Liver (tissue), 3 donors: ENCODE measurements at regions not wholly inside any gene's neighbourhood (a gene's known extent, or its start where the extent isn't known, plus 50 kb on each side); places are given as distances from the start of the nearest gene placed in this dataset.

Experiments
- GABPA ChIP-seq, 2 donors: IDR thresholded peaks in 1 of 2; conservative IDR thresholded peaks in 1 of 2; 2 replicates each; pipeline ENCODE4 v1.6.1; 2016; ENCODE audit warnings: antibody characterized with exemption in 2 of 2, mild to moderate bottlenecking in 1 of 2, moderate library complexity in 1 of 2
- HNF4A ChIP-seq, 2 donors: conservative IDR thresholded peaks; 2 replicates each; pipeline ENCODE4 v1.6.1; 2016; ENCODE audit warnings: antibody characterized with exemption in 2 of 2, mild to moderate bottlenecking in 2 of 2
- HNF4G ChIP-seq: IDR thresholded peaks from 2 replicates; pipeline ENCODE4 v1.6.1; 2016; ENCODE audit warnings: antibody characterized with exemption
- JUND ChIP-seq, 2 donors: IDR thresholded peaks; 2 replicates each; pipeline ENCODE4 v1.6.1; 2016; ENCODE audit warnings: antibody characterized with exemption in 2 of 2
- RAD21 ChIP-seq, 2 donors: IDR thresholded peaks; 2 replicates each; pipeline ENCODE4 v1.6.1; 2016; ENCODE audit warnings: antibody characterized with exemption in 2 of 2, mild to moderate bottlenecking in 2 of 2
- RXRA ChIP-seq, 2 donors: IDR thresholded peaks; 2 replicates each; pipeline ENCODE4 v1.6.1; 2017 to 2018; ENCODE audit warnings: antibody characterized with exemption in 2 of 2, mild to moderate bottlenecking in 1 of 2
- SP1 ChIP-seq: IDR thresholded peaks from 2 replicates; pipeline ENCODE4 v1.6.1; 2018; ENCODE audit warnings: antibody characterized with exemption, mild to moderate bottlenecking
- TAF1 ChIP-seq: conservative IDR thresholded peaks from 2 replicates; pipeline ENCODE4 v1.6.1; 2016; ENCODE audit warnings: antibody characterized with exemption, mild to moderate bottlenecking
- YY1 ChIP-seq: IDR thresholded peaks from 2 replicates; pipeline ENCODE4 v1.6.1; 2016; ENCODE audit warnings: antibody characterized with exemption, mild to moderate bottlenecking
- TF ChIP-seq, protein P1 (sequence below): fragments of 150-350 bp; IDR thresholded peaks from 2 replicates; pipeline ENCODE4 v1.5.1; 2017; ENCODE audit warnings: improper control_type of control experiment, low read depth, low read length; ENCODE audit not compliant: missing input control
- TF ChIP-seq, protein P2 (sequence below): IDR thresholded peaks from 2 replicates; pipeline ENCODE4 v1.6.1; 2016; ENCODE audit warnings: antibody characterized with exemption
- TF ChIP-seq, protein P3 (sequence below): IDR thresholded peaks from 2 replicates; pipeline ENCODE4 v1.6.1; 2016; ENCODE audit warnings: antibody characterized with exemption
- TF ChIP-seq, protein P4 (sequence below): IDR thresholded peaks from 2 replicates; pipeline ENCODE4 v1.6.1; 2016; ENCODE audit warnings: antibody characterized with exemption
- donor health status: healthy.
- donor health status: healthy.

DNA sequence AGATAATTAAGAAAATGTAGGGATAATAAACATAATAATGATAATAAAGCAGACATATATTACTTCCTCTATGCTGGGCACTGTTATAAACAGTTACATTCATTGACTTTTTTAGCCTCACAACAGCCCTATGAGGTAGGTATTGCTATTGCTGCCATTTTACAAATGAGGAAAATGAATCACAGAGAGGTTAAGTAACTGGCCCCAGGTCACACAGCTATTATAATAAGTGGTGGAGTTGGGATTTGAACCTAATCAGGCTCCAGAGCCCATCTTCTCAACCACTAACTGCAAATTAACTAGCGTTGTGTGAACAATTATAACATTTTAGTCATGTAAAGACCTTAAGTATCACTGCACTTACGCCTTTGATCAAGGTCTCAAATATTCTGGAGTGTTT is 62.5 kb upstream of the PIK3CG start:
- no peak for TF ChIP-seq TAF1
- TF ChIP-seq, protein P1, sequence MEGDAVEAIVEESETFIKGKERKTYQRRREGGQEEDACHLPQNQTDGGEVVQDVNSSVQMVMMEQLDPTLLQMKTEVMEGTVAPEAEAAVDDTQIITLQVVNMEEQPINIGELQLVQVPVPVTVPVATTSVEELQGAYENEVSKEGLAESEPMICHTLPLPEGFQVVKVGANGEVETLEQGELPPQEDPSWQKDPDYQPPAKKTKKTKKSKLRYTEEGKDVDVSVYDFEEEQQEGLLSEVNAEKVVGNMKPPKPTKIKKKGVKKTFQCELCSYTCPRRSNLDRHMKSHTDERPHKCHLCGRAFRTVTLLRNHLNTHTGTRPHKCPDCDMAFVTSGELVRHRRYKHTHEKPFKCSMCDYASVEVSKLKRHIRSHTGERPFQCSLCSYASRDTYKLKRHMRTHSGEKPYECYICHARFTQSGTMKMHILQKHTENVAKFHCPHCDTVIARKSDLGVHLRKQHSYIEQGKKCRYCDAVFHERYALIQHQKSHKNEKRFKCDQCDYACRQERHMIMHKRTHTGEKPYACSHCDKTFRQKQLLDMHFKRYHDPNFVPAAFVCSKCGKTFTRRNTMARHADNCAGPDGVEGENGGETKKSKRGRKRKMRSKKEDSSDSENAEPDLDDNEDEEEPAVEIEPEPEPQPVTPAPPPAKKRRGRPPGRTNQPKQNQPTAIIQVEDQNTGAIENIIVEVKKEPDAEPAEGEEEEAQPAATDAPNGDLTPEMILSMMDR, result no peak
- no peak for TF ChIP-seq SP1
- TF ChIP-seq, protein P2, sequence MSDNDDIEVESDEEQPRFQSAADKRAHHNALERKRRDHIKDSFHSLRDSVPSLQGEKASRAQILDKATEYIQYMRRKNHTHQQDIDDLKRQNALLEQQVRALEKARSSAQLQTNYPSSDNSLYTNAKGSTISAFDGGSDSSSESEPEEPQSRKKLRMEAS, result no peak
- no peak for TF ChIP-seq RAD21 (IDR thresholded peaks at IDR 0.05)
- TF ChIP-seq, protein P3, sequence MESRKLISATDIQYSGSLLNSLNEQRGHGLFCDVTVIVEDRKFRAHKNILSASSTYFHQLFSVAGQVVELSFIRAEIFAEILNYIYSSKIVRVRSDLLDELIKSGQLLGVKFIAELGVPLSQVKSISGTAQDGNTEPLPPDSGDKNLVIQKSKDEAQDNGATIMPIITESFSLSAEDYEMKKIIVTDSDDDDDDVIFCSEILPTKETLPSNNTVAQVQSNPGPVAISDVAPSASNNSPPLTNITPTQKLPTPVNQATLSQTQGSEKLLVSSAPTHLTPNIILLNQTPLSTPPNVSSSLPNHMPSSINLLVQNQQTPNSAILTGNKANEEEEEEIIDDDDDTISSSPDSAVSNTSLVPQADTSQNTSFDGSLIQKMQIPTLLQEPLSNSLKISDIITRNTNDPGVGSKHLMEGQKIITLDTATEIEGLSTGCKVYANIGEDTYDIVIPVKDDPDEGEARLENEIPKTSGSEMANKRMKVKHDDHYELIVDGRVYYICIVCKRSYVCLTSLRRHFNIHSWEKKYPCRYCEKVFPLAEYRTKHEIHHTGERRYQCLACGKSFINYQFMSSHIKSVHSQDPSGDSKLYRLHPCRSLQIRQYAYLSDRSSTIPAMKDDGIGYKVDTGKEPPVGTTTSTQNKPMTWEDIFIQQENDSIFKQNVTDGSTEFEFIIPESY, result no peak
- no peak for TF ChIP-seq HNF4G
- TF ChIP-seq, protein P4, sequence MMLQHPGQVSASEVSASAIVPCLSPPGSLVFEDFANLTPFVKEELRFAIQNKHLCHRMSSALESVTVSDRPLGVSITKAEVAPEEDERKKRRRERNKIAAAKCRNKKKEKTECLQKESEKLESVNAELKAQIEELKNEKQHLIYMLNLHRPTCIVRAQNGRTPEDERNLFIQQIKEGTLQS, result no peak
- TF ChIP-seq HNF4A (conservative IDR thresholded peaks at IDR 0.05), result no peak
- TF ChIP-seq GABPA (IDR thresholded peaks at IDR 0.05 in 1 of 2, conservative IDR thresholded peaks at IDR 0.05 in 1 of 2), result no peak
- TF ChIP-seq RXRA (IDR thresholded peaks at IDR 0.05), result no peak
- TF ChIP-seq JUND (IDR thresholded peaks at IDR 0.05), result no peak
- TF ChIP-seq YY1, result no peak
